Lung (tissue), 11 donors: ENCODE measurements at regions not wholly inside any gene's neighbourhood (a gene's known extent, or its start where the extent isn't known, plus 50 kb on each side); places are given as distances from the start of the nearest gene placed in this dataset.

Experiments used
- ATAC-seq: fragments of 200-7000 bp; cut with Tn5 transposase; one replicate; pipeline ENCODE4 v1.9.1; 2020; ENCODE audit warnings: moderate number of reproducible peaks; ENCODE audit not compliant: insufficient read depth, low FRiP score
- DNase-seq, 3 donors: peaks; one replicate each; pipeline ENCODE4 v3.0.0-alpha.2; 2013 to 2017
- H3K27ac ChIP-seq, 2 donors: one replicate each; pipeline ENCODE4 v1.5.1; 2013; ENCODE audit warnings: mild to moderate bottlenecking in 2 of 2, moderate library complexity in 2 of 2, control low read depth in 1 of 2, inconsistent platforms in 1 of 2, low read depth in 1 of 2, low read length in 1 of 2
- H3K27me3 ChIP-seq, 3 donors: one replicate each; pipeline ENCODE4 v1.5.1; 2013; ENCODE audit warnings: low read length in 2 of 3; ENCODE audit not compliant: control insufficient read depth in 3 of 3, insufficient read depth in 3 of 3
- H3K36me3 ChIP-seq, 4 donors: one replicate each; pipeline ENCODE4 v1.5.1; 2013; ENCODE audit warnings: low read length in 4 of 4, mild to moderate bottlenecking in 1 of 4, moderate library complexity in 1 of 4; ENCODE audit not compliant: control insufficient read depth in 4 of 4, insufficient read depth in 4 of 4
- H3K4me1 ChIP-seq, 5 donors: one replicate each; pipeline ENCODE4 v1.5.1; 2013; ENCODE audit warnings: low read length in 5 of 5, mild to moderate bottlenecking in 2 of 5, moderate library complexity in 1 of 5; ENCODE audit not compliant: control insufficient read depth in 5 of 5, insufficient read depth in 5 of 5
- H3K4me3 ChIP-seq: one replicate; pipeline ENCODE4 v1.5.1; 2013; ENCODE audit warnings: mild to moderate bottlenecking, control low read depth, moderate library complexity
- H3K9ac ChIP-seq, 2 donors: one replicate each; pipeline ENCODE4 v1.5.1; 2013; ENCODE audit warnings: low read length in 2 of 2, control low read depth in 1 of 2; ENCODE audit not compliant: insufficient read depth in 1 of 2
- H3K9me3 ChIP-seq, 4 donors: one replicate each; pipeline ENCODE4 v1.5.1; 2013; ENCODE audit warnings: low read length in 3 of 4, mild to moderate bottlenecking in 1 of 4, moderate library complexity in 1 of 4; ENCODE audit not compliant: control insufficient read depth in 4 of 4, insufficient read depth in 3 of 4
- CTCF ChIP-seq: IDR thresholded peaks from 2 replicates; pipeline ENCODE4 v1.5.1; 2012; ENCODE audit warnings: mild to moderate bottlenecking; ENCODE audit errors: control extremely low read depth, extremely low read depth
- WGBS, 2 donors: extraction: QIAGEN DNeasy Blood & Tissue Kit; methylation state at CpG; one replicate each; pipeline ENCODE4 v1.1.7; 2013; 5-methylcytosine and 5-hydroxymethylcytosine counted together
- donor health status: control.
- donor health status: control.
- donor health status: Bipolar disorder and iron deficiency.
- donor health status: healthy.
- donor health status: DM: yes; HTN: yes; CAD: no.

GRCh38 chr6:19492636-19493405 is 344.3 kb upstream of the ID4 start:
- Histone ChIP-seq H3K9me3 (no peaks in the 10 kb centered on the region), H3K4me3 (no peak overlapping the region), H3K9ac (no peak overlapping the region), H3K36me3 (no peaks in the 10 kb centered on the region), H3K27me3 (no peaks in the 10 kb centered on the region), H3K27ac (no peak overlapping the region), H3K4me1 (peaks cover 0 to 9% (median 0%) of the 10 kb centered on the region in 5 donors)
- ATAC-seq (no peak), DNase-seq (peak in 2 of 3 donors; percentile 57 to 64)
- TF ChIP-seq CTCF, result no peak
- 54 to 68% methylated on average over 2 of the region's 2 CpGs for WGBS, 2 donors

- Histone ChIP-seq H3K27ac (no peak overlapping the region), H3K4me1 (no peaks in the 10 kb centered on the region), H3K4me3 (no peak overlapping the region), H3K36me3 (no peaks in the 10 kb centered on the region), H3K27me3 (no peaks in the 10 kb centered on the region), H3K9me3 (peaks cover 0 to 12% (median 6%) of the 10 kb centered on the region in 4 donors), H3K9ac (no peak overlapping the region)
- no peak for DNase-seq
- 91 to 93% methylated on average over 3 of the region's 3 CpGs for WGBS, 2 donors
- no peak for TF ChIP-seq CTCF
- ATAC-seq, result no peak
Observed at GRCh38 chr6:19501737-19502245, 335.4 kb upstream of the ID4 start.

GRCh38 chr6:19502301-19502700 is 334.9 kb upstream of the ID4 start:
- Histone ChIP-seq H3K9ac (no peak overlapping the region), H3K27ac (no peak overlapping the region), H3K27me3 (no peaks in the 10 kb centered on the region), H3K9me3 (peaks cover 0 to 16% (median 7%) of the 10 kb centered on the region in 4 donors), H3K4me3 (no peak overlapping the region), H3K4me1 (no peaks in the 10 kb centered on the region), H3K36me3 (no peaks in the 10 kb centered on the region)
- no peak for TF ChIP-seq CTCF
- DNase-seq, result no peak
- WGBS, 2 donors, result 88 to 91% methylated on average over 2 of the region's 2 CpGs
- ATAC-seq, result no peak
